ENCODE measurements at regions not wholly inside any gene's neighbourhood (a gene's known extent, or its start where the extent isn't known, plus 50 kb on each side); places are given as distances from the start of the nearest gene placed in this dataset.

GRCh38 chr16:73464834-73465233 is 416.9 kb upstream of the ZFHX3 start:
- no peaks in the 10 kb centered on the region for H3K4me1 ChIP-seq (ENCODE audit: control insufficient read depth, insufficient read depth, low read length)
- no peaks in the 10 kb centered on the region for H3K9me3 ChIP-seq (ENCODE audit: control insufficient read depth, low read depth, low read length)
- DNase-seq, result no peak
- H3K4me3 ChIP-seq (ENCODE audit: low read length), result no peak overlapping the region
- no CpG with 5 or more reads among the region's 11 CpGs for WGBS (ENCODE audit: insufficient coverage, low lambda C conversion rate)
- no peak overlapping the region for H3K27ac ChIP-seq (ENCODE audit: low read length)
- H3K27me3 ChIP-seq (ENCODE audit: control insufficient read depth, insufficient read depth, low read length), result no peaks in the 10 kb centered on the region
- H3K36me3 ChIP-seq (ENCODE audit: control insufficient read depth, insufficient read depth, low read length), result no peaks in the 10 kb centered on the region

- no peaks in the 10 kb centered on the region for H3K9me3 ChIP-seq (ENCODE audit: control insufficient read depth, low read depth, low read length)
- DNase-seq, result no peak
- H3K27ac ChIP-seq (ENCODE audit: low read length), result no peak overlapping the region
- H3K27me3 ChIP-seq (ENCODE audit: control insufficient read depth, insufficient read depth, low read length), result no peaks in the 10 kb centered on the region
- H3K4me3 ChIP-seq (ENCODE audit: low read length), result no peak overlapping the region
- no CpG with 5 or more reads among the region's 5 CpGs for WGBS (ENCODE audit: insufficient coverage, low lambda C conversion rate)
- no peaks in the 10 kb centered on the region for H3K36me3 ChIP-seq (ENCODE audit: control insufficient read depth, insufficient read depth, low read length)
- no peaks in the 10 kb centered on the region for H3K4me1 ChIP-seq (ENCODE audit: control insufficient read depth, insufficient read depth, low read length)
These were observed 411.7 kb upstream of the ZFHX3 start for GRCh38 chr16:73459586-73459985.

DNA sequence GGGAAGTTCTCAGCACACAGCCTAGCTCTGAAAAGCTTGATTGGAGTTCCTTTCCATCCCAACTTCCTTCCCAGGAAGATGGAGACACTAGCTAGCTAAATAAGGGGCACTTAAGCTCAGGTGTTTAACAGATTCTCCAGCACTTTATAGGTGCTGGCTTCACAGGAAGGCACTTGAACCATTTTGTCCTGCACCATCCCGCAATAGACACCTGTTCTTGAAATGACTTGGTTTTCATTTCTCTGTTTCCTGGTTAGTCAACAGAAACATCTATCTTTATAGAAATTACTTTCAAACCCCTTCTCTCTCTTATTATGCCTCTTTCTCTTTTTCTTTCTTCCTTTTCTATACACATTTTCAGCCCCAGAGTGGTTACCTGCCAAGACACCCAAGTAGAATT is 409.9 kb upstream of the ZFHX3 start:
- WGBS (ENCODE audit: insufficient coverage, low lambda C conversion rate), result no CpG with 5 or more reads among the region's 1 CpG
- no peaks in the 10 kb centered on the region for H3K27me3 ChIP-seq (ENCODE audit: control insufficient read depth, insufficient read depth, low read length)
- H3K9me3 ChIP-seq (ENCODE audit: control insufficient read depth, low read depth, low read length), result no peaks in the 10 kb centered on the region
- no peaks in the 10 kb centered on the region for H3K36me3 ChIP-seq (ENCODE audit: control insufficient read depth, insufficient read depth, low read length)
- H3K4me1 ChIP-seq (ENCODE audit: control insufficient read depth, insufficient read depth, low read length), result no peaks in the 10 kb centered on the region
- no peak overlapping the region for H3K4me3 ChIP-seq (ENCODE audit: low read length)
- no peak for DNase-seq
- no peak overlapping the region for H3K27ac ChIP-seq (ENCODE audit: low read length)

DNA sequence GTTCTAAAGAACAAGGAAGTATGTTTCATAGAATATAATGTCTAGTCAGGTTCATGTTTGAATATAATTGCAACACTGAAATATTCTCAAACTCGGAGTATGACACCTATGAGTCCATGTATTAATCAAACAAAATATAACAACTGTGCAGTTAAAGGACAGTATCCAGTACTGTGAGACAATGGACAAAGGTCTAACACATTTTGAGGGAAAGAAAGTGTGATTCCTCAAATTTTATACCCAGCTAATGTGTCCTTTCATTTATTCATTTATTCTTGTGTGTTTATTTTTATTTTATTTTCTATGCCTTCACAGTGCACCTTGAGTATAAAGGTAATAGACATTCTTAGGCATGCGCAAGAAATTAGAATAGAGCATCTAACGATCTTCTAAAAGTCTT is 401.0 kb upstream of the ZFHX3 start:
- WGBS (ENCODE audit: insufficient coverage, low lambda C conversion rate), result no CpG with 5 or more reads among the region's 3 CpGs

DNA sequence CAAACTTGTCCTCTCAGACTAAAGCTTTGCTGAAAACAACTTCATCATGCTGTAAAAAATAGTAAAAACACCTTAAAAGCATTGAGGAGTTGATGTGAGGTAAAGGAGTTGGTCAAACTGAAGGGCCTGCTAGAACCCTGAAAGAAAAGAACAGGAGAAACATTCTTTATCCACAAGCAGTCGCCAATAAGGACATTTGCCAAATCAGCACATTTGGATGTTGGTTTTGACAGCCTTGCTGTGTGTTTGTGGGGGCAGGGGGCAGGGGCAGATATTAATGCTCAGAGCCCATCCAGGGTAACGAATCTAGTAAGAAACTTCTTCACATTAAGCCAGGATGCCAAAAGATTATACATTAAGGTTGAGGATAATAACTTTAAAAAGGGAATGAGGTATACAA is 399.9 kb upstream of the ZFHX3 start:
- H3K4me1 ChIP-seq (ENCODE audit: control insufficient read depth, insufficient read depth, low read length), result no peaks in the 10 kb centered on the region
- no peak overlapping the region for H3K27ac ChIP-seq (ENCODE audit: low read length)
- no peak overlapping the region for H3K4me3 ChIP-seq (ENCODE audit: low read length)
- DNase-seq, result no peak
- peaks cover 7% of the 10 kb centered on the region for H3K9me3 ChIP-seq (ENCODE audit: control insufficient read depth, low read depth, low read length)
- H3K27me3 ChIP-seq (ENCODE audit: control insufficient read depth, insufficient read depth, low read length), result no peaks in the 10 kb centered on the region
- no peaks in the 10 kb centered on the region for H3K36me3 ChIP-seq (ENCODE audit: control insufficient read depth, insufficient read depth, low read length)
- 83% methylated on average over 1 of the region's 2 CpGs for WGBS (ENCODE audit: insufficient coverage, low lambda C conversion rate)

More for the DNA sequence above, 401.0 kb upstream of the ZFHX3 start:
- Histone ChIP-seq H3K36me3 (ENCODE audit: control insufficient read depth, insufficient read depth, low read length) (no peaks in the 10 kb centered on the region), H3K4me3 (ENCODE audit: low read length) (no peak overlapping the region), H3K27ac (ENCODE audit: low read length) (no peak overlapping the region), H3K27me3 (ENCODE audit: control insufficient read depth, insufficient read depth, low read length) (no peaks in the 10 kb centered on the region), H3K9me3 (ENCODE audit: control insufficient read depth, low read depth, low read length) (peaks cover 7% of the 10 kb centered on the region), H3K4me1 (ENCODE audit: control insufficient read depth, insufficient read depth, low read length) (no peaks in the 10 kb centered on the region)
- DNase-seq, result no peak

DNA sequence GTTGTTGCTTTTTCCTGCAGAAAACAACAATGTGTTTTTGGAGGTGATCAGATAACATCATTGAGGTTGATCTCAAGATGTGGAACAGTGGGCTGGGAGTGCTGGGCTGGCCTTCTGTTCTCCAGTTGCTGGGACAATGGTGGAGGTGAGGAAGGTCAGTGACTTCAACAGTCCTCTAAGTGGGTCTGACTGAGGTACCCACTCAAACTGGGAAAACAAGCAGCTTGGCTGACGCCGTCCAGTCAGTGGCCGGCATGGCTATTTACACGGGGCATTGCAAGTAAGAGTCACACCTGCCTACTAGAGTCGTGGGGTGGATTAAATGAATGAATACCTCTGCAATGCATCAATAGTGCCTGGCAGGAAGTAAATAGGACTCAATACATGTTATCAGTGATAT is 386.7 kb upstream of the ZFHX3 start:
- no peak overlapping the region for H3K27ac ChIP-seq (ENCODE audit: low read length)
- no peaks in the 10 kb centered on the region for H3K27me3 ChIP-seq (ENCODE audit: control insufficient read depth, insufficient read depth, low read length)
- no CpG with 5 or more reads among the region's 5 CpGs for WGBS (ENCODE audit: insufficient coverage, low lambda C conversion rate)
- H3K4me3 ChIP-seq (ENCODE audit: low read length), result no peak overlapping the region
- no peaks in the 10 kb centered on the region for H3K9me3 ChIP-seq (ENCODE audit: control insufficient read depth, low read depth, low read length)
- no peak for DNase-seq
- H3K36me3 ChIP-seq (ENCODE audit: control insufficient read depth, insufficient read depth, low read length), result no peaks in the 10 kb centered on the region
- H3K4me1 ChIP-seq (ENCODE audit: control insufficient read depth, insufficient read depth, low read length), result no peaks in the 10 kb centered on the region

DNA sequence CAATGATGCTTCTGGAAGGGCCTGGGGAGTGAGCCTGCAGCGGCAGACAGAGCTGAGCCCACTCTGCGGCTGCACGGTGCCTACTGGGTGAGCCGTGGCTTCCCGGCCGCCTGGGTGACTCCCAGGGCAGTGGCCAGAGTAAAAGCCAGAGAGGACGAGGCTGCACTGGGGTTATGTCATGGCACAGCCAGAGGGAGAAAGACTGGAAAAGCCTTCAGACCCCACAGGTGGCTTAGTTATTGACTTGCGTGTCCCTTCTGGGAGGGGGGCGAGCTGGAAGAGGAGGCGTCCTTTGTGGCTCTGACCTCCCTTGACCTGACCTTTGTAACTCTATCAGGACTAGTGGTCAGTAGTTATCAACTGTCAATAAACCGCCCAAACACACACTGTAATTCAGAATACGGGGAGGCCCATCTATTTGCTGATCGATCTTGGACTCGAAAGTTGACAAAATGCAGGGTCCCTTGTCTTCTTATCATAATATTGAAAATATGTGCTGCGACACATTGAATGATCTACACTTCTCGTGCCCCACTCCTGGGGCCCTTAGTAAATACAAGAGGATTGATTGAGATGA is 385.9 kb upstream of the ZFHX3 start:
- Histone ChIP-seq H3K4me1 (ENCODE audit: control insufficient read depth, insufficient read depth, low read length) (no peaks in the 10 kb centered on the region), H3K36me3 (ENCODE audit: control insufficient read depth, insufficient read depth, low read length) (no peaks in the 10 kb centered on the region), H3K9me3 (ENCODE audit: control insufficient read depth, low read depth, low read length) (no peaks in the 10 kb centered on the region), H3K27me3 (ENCODE audit: control insufficient read depth, insufficient read depth, low read length) (no peaks in the 10 kb centered on the region), H3K27ac (ENCODE audit: low read length) (no peak overlapping the region), H3K4me3 (ENCODE audit: low read length) (no peak overlapping the region)
- no peak for DNase-seq
- no CpG with 5 or more reads among the region's 16 CpGs for WGBS (ENCODE audit: insufficient coverage, low lambda C conversion rate)

DNA sequence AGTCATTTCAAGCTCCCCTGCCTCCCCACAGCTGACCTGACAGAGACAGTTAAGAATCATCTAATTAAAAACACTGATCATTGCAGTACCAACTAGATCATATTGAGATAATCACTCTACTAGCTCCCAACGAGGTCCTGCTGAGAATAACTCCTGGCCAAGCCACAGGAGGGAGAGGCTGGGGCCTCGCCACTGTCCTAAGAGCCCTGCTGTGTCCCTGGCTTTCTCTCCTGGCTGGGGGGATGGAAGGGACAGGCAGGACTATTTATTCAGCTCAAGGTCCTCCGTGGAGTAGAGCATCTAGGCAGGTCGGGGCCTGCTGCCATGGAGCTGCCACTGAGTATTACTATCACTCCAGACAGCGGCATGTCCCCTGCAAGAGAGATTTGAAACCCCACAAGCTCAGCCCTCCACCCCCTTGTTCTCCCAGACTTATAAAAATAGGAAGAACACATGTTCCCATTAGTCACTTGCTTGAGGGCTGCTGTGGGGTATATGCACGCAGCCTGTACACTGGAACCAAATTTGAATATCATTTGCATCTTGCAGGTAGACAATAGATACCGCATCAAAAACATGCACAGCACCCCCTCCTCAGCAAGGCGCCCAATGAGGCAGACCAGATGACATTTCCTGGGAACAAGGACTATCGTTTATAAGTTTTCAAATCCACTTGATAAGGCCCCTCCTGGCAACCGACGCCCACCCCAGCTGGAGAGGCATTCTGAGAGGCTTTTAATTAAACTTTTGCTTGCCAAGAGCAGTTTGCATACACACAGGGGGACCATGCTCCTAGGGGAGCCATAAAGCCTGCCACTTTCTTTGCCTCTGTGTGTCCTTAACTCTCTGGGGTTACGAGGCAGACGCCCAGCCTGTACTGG is 385.2 kb upstream of the ZFHX3 start:
- no peak for DNase-seq
- Histone ChIP-seq H3K36me3 (ENCODE audit: control insufficient read depth, insufficient read depth, low read length) (no peaks in the 10 kb centered on the region), H3K4me1 (ENCODE audit: control insufficient read depth, insufficient read depth, low read length) (no peaks in the 10 kb centered on the region), H3K27ac (ENCODE audit: low read length) (no peak overlapping the region), H3K9me3 (ENCODE audit: control insufficient read depth, low read depth, low read length) (no peaks in the 10 kb centered on the region), H3K4me3 (ENCODE audit: low read length) (no peak overlapping the region), H3K27me3 (ENCODE audit: control insufficient read depth, insufficient read depth, low read length) (no peaks in the 10 kb centered on the region)
- no CpG with 5 or more reads among the region's 13 CpGs for WGBS (ENCODE audit: insufficient coverage, low lambda C conversion rate)

DNA sequence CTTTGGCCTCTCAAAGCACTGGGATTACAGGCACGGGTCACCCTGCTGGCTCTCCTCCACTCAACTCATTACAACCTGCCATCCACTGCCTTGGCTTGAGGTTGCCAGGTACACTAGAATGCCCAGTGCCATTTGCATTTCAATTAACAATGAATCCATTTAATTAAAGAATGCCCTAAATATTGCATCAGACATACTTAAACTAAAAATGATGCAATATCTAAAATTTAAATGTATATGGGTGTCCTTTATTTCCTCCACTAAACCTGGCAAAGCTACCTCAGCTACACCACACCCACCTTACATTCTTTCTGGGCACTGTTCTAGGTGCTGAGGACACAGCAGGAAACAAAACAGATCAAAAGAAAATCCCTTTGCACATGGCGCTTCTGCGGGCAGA is 382.2 kb upstream of the ZFHX3 start:
- no CpG with 5 or more reads among the region's 3 CpGs for WGBS (ENCODE audit: insufficient coverage, low lambda C conversion rate)

GRCh38 chr16:73428121-73428520 is 380.2 kb upstream of the ZFHX3 start:
- Histone ChIP-seq H3K36me3 (ENCODE audit: control insufficient read depth, insufficient read depth, low read length) (no peaks in the 10 kb centered on the region), H3K4me3 (ENCODE audit: low read length) (no peak overlapping the region), H3K4me1 (ENCODE audit: control insufficient read depth, insufficient read depth, low read length) (no peaks in the 10 kb centered on the region), H3K27ac (ENCODE audit: low read length) (no peak overlapping the region), H3K27me3 (ENCODE audit: control insufficient read depth, insufficient read depth, low read length) (no peaks in the 10 kb centered on the region), H3K9me3 (ENCODE audit: control insufficient read depth, low read depth, low read length) (no peaks in the 10 kb centered on the region)
- WGBS (ENCODE audit: insufficient coverage, low lambda C conversion rate), result no CpG with 5 or more reads among the region's 10 CpGs
- DNase-seq, result no peak

More for the DNA sequence above, 382.2 kb upstream of the ZFHX3 start:
- Histone ChIP-seq H3K4me1 (ENCODE audit: control insufficient read depth, insufficient read depth, low read length) (no peaks in the 10 kb centered on the region), H3K4me3 (ENCODE audit: low read length) (no peak overlapping the region), H3K36me3 (ENCODE audit: control insufficient read depth, insufficient read depth, low read length) (no peaks in the 10 kb centered on the region), H3K9me3 (ENCODE audit: control insufficient read depth, low read depth, low read length) (no peaks in the 10 kb centered on the region), H3K27ac (ENCODE audit: low read length) (no peak overlapping the region), H3K27me3 (ENCODE audit: control insufficient read depth, insufficient read depth, low read length) (no peaks in the 10 kb centered on the region)
- no peak for DNase-seq

DNA sequence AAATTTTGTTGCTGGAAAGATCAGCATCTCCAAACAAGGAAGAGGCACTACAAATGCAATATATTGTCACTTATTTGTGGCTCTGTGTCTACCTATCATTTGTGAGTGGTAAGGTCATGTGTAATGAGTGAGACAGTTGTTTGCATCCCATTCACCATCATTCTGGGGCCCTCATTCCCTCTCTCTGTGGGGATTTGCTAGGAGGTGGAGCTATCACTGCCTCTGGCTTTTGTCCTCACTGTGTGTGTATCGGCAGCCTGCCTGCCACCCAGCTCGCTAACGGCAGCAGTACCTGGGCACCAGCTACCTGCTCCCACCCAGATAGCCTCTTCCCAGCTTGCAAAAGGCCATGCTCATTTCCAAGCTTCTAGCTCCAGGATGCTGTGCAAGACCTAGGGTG is 379.2 kb upstream of the ZFHX3 start:
- Histone ChIP-seq H3K4me1 (ENCODE audit: control insufficient read depth, insufficient read depth, low read length) (no peaks in the 10 kb centered on the region), H3K9me3 (ENCODE audit: control insufficient read depth, low read depth, low read length) (no peaks in the 10 kb centered on the region), H3K36me3 (ENCODE audit: control insufficient read depth, insufficient read depth, low read length) (no peaks in the 10 kb centered on the region), H3K27me3 (ENCODE audit: control insufficient read depth, insufficient read depth, low read length) (no peaks in the 10 kb centered on the region), H3K4me3 (ENCODE audit: low read length) (no peak overlapping the region), H3K27ac (ENCODE audit: low read length) (no peak overlapping the region)
- WGBS (ENCODE audit: insufficient coverage, low lambda C conversion rate), result no CpG with 5 or more reads among the region's 3 CpGs
- no peak for DNase-seq

Data from large intestine (tissue), 3 donors.